ENCODE measurements at regions not wholly inside any gene's neighbourhood (a gene's known extent, or its start where the extent isn't known, plus 50 kb on each side); places are given as distances from the start of the nearest gene placed in this dataset.

DNA sequence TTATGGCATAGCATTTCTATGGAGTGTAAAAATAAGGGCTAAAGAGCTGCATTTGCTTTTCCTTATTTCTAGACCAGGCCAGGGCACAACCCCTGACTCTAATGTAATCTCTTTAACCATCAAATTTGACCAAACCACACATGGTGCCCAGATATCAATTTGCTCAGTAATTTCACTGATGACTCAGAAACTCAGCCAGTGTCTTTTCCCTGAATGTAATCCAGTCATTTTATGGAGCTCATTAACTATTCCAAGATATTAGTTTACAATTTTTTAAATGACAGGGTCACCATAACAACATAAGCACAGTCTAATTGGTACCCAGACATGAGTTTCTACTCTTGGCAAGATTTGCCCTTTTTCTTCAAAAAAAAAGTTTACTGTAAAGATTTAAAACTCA lies 270.8 kb upstream of the AGAP1 start:
- no peak for TF ChIP-seq CTCF (conservative IDR thresholded peaks at IDR 0.05)
- no peak for TF ChIP-seq ZFX (IDR thresholded peaks at IDR 0.05)
